HepG2 (cell line): ENCODE measurements at regions not wholly inside any gene's neighbourhood (a gene's known extent, or its start where the extent isn't known, plus 50 kb on each side); places are given as distances from the start of the nearest gene placed in this dataset.

Source experiments
- ETV5 ChIP-seq: IDR thresholded peaks from 2 replicates; pipeline ENCODE4 v1.6.1; 2018; ENCODE audit warnings: missing biosample characterization, missing genetic modification reagents, inconsistent platforms, borderline replicate concordance
- HES4 ChIP-seq: sonication (generic); formaldehyde crosslinking; IDR thresholded peaks from 2 replicates; pipeline ENCODE4 v1.9.0; 2021; ENCODE audit warnings: mild to moderate bottlenecking, missing genetic modification reagents, borderline replicate concordance
- MAFK ChIP-seq, 2 experiments: IDR thresholded peaks in 1 of 2; conservative IDR thresholded peaks in 1 of 2; 2 replicates each; pipeline ENCODE4 v1.6.1; 2011; ENCODE audit warnings: improper control_type of control experiment in 2 of 2, low read length in 2 of 2
- NPAS2 ChIP-seq: sonication (generic); formaldehyde crosslinking; IDR thresholded peaks from 2 replicates; pipeline ENCODE4 v1.8.0; 2022; ENCODE audit warnings: mild to moderate bottlenecking, missing genetic modification reagents, borderline replicate concordance
- ONECUT2 ChIP-seq: sonication (generic); formaldehyde crosslinking; IDR thresholded peaks from 2 replicates; pipeline ENCODE4 v1.4.0; 2020; ENCODE audit warnings: missing genetic modification reagents
- SMARCE1 ChIP-seq: fragments of 450-650 bp; IDR thresholded peaks from 2 replicates; pipeline ENCODE4 v1.6.1; 2017; ENCODE audit warnings: borderline replicate concordance
- ZBTB21 ChIP-seq: sonication (generic); formaldehyde crosslinking; IDR thresholded peaks from 2 replicates; pipeline ENCODE4 v1.4.0; 2020; ENCODE audit warnings: missing genetic modification reagents
- TF ChIP-seq, protein P1 (sequence below): sonication (generic); formaldehyde crosslinking; IDR thresholded peaks from 2 replicates; pipeline ENCODE4 v1.5.0; 2020; ENCODE audit warnings: mild to moderate bottlenecking, missing genetic modification reagents, moderate library complexity
- TF ChIP-seq, protein P2 (sequence below): sonication (generic); formaldehyde crosslinking; IDR thresholded peaks from 2 replicates; pipeline ENCODE4 v1.4.0; 2020; ENCODE audit warnings: missing genetic modification reagents, borderline replicate concordance
- TF ChIP-seq, protein P3 (sequence below): sonication (generic); formaldehyde crosslinking; IDR thresholded peaks from 2 replicates; pipeline ENCODE4 v1.4.0; 2020; ENCODE audit warnings: low read depth, missing genetic modification reagents

DNA sequence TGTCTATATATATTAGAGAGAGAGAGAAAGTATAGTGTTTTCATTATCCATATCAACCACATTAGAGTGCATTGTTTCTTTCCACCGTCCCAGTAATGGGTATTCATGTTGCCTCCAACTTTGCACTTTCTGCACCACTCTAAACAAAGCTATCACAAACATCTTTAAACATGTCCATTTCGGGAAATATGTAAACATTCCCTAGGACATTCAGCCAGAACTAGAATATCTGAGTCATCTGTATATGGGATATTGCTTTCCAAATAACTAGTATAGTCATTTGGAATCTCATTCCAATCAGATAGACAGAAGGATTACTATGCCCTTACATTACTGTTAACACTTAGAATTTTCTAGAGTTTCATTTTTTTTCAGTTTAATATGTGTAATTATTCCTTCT, 914.9 kb upstream of the EPHA6 start:
- no peak for TF ChIP-seq ZBTB21 (CRISPR knock-in tag)
- TF ChIP-seq ETV5: no peak
- no peak for TF ChIP-seq SMARCE1
- no peak for TF ChIP-seq NPAS2 (CRISPR knock-in tag)
- TF ChIP-seq, protein P1, sequence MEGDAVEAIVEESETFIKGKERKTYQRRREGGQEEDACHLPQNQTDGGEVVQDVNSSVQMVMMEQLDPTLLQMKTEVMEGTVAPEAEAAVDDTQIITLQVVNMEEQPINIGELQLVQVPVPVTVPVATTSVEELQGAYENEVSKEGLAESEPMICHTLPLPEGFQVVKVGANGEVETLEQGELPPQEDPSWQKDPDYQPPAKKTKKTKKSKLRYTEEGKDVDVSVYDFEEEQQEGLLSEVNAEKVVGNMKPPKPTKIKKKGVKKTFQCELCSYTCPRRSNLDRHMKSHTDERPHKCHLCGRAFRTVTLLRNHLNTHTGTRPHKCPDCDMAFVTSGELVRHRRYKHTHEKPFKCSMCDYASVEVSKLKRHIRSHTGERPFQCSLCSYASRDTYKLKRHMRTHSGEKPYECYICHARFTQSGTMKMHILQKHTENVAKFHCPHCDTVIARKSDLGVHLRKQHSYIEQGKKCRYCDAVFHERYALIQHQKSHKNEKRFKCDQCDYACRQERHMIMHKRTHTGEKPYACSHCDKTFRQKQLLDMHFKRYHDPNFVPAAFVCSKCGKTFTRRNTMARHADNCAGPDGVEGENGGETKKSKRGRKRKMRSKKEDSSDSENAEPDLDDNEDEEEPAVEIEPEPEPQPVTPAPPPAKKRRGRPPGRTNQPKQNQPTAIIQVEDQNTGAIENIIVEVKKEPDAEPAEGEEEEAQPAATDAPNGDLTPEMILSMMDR (CRISPR knock-in tag): no peak
- TF ChIP-seq MAFK (conservative IDR thresholded peaks at IDR 0.05 in 1 of 2, IDR thresholded peaks at IDR 0.05 in 1 of 2; ENCODE audit: low read length in 2 of 2): no peak
- TF ChIP-seq, protein P2, sequence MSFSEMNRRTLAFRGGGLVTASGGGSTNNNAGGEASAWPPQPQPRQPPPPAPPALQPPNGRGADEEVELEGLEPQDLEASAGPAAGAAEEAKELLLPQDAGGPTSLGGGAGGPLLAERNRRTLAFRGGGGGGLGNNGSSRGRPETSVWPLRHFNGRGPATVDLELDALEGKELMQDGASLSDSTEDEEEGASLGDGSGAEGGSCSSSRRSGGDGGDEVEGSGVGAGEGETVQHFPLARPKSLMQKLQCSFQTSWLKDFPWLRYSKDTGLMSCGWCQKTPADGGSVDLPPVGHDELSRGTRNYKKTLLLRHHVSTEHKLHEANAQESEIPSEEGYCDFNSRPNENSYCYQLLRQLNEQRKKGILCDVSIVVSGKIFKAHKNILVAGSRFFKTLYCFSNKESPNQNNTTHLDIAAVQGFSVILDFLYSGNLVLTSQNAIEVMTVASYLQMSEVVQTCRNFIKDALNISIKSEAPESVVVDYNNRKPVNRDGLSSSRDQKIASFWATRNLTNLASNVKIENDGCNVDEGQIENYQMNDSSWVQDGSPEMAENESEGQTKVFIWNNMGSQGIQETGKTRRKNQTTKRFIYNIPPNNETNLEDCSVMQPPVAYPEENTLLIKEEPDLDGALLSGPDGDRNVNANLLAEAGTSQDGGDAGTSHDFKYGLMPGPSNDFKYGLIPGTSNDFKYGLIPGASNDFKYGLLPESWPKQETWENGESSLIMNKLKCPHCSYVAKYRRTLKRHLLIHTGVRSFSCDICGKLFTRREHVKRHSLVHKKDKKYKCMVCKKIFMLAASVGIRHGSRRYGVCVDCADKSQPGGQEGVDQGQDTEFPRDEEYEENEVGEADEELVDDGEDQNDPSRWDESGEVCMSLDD (CRISPR knock-in tag): no peak
- TF ChIP-seq HES4: no peak
- TF ChIP-seq ONECUT2 (CRISPR knock-in tag): no peak
- TF ChIP-seq, protein P3, sequence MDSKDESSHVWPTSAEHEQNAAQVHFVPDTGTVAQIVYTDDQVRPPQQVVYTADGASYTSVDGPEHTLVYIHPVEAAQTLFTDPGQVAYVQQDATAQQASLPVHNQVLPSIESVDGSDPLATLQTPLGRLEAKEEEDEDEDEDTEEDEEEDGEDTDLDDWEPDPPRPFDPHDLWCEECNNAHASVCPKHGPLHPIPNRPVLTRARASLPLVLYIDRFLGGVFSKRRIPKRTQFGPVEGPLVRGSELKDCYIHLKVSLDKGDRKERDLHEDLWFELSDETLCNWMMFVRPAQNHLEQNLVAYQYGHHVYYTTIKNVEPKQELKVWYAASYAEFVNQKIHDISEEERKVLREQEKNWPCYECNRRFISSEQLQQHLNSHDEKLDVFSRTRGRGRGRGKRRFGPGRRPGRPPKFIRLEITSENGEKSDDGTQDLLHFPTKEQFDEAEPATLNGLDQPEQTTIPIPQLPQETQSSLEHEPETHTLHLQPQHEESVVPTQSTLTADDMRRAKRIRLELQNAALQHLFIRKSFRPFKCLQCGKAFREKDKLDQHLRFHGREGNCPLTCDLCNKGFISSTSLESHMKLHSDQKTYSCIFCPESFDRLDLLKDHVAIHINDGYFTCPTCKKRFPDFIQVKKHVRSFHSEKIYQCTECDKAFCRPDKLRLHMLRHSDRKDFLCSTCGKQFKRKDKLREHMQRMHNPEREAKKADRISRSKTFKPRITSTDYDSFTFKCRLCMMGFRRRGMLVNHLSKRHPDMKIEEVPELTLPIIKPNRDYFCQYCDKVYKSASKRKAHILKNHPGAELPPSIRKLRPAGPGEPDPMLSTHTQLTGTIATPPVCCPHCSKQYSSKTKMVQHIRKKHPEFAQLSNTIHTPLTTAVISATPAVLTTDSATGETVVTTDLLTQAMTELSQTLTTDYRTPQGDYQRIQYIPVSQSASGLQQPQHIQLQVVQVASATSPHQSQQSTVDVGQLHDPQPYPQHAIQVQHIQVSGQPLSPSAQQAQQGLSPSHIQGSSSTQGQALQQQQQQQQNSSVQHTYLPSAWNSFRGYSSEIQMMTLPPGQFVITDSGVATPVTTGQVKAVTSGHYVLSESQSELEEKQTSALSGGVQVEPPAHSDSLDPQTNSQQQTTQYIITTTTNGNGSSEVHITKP (CRISPR knock-in tag): no peak
